ENCODE measurements at regions not wholly inside any gene's neighbourhood (a gene's known extent, or its start where the extent isn't known, plus 50 kb on each side); places are given as distances from the start of the nearest gene placed in this dataset.

GRCh38 chr2:15820927-15821326 lies 119.4 kb upstream of the MYCN start (continued):
- TF ChIP-seq, protein P1, sequence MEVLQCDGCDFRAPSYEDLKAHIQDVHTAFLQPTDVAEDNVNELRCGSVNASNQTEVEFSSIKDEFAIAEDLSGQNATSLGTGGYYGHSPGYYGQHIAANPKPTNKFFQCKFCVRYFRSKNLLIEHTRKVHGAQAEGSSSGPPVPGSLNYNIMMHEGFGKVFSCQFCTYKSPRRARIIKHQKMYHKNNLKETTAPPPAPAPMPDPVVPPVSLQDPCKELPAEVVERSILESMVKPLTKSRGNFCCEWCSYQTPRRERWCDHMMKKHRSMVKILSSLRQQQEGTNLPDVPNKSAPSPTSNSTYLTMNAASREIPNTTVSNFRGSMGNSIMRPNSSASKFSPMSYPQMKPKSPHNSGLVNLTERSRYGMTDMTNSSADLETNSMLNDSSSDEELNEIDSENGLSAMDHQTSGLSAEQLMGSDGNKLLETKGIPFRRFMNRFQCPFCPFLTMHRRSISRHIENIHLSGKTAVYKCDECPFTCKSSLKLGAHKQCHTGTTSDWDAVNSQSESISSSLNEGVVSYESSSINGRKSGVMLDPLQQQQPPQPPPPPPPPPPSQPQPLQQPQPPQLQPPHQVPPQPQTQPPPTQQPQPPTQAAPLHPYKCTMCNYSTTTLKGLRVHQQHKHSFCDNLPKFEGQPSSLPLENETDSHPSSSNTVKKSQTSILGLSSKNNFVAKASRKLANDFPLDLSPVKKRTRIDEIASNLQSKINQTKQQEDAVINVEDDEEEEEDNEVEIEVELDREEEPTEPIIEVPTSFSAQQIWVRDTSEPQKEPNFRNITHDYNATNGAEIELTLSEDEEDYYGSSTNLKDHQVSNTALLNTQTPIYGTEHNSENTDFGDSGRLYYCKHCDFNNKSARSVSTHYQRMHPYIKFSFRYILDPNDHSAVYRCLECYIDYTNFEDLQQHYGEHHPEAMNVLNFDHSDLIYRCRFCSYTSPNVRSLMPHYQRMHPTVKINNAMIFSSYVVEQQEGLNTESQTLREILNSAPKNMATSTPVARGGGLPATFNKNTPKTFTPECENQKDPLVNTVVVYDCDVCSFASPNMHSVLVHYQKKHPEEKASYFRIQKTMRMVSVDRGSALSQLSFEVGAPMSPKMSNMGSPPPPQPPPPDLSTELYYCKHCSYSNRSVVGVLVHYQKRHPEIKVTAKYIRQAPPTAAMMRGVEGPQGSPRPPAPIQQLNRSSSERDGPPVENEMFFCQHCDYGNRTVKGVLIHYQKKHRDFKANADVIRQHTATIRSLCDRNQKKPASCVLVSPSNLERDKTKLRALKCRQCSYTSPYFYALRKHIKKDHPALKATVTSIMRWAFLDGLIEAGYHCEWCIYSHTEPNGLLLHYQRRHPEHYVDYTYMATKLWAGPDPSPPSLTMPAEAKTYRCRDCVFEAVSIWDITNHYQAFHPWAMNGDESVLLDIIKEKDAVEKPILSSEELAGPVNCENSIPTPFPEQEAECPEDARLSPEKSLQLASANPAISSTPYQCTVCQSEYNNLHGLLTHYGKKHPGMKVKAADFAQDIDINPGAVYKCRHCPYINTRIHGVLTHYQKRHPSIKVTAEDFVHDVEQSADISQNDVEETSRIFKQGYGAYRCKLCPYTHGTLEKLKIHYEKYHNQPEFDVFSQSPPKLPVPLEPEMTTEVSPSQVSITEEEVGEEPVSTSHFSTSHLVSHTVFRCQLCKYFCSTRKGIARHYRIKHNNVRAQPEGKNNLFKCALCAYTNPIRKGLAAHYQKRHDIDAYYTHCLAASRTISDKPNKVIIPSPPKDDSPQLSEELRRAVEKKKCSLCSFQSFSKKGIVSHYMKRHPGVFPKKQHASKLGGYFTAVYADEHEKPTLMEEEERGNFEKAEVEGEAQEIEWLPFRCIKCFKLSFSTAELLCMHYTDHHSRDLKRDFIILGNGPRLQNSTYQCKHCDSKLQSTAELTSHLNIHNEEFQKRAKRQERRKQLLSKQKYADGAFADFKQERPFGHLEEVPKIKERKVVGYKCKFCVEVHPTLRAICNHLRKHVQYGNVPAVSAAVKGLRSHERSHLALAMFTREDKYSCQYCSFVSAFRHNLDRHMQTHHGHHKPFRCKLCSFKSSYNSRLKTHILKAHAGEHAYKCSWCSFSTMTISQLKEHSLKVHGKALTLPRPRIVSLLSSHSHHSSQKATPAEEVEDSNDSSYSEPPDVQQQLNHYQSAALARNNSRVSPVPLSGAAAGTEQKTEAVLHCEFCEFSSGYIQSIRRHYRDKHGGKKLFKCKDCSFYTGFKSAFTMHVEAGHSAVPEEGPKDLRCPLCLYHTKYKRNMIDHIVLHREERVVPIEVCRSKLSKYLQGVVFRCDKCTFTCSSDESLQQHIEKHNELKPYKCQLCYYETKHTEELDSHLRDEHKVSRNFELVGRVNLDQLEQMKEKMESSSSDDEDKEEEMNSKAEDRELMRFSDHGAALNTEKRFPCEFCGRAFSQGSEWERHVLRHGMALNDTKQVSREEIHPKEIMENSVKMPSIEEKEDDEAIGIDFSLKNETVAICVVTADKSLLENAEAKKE (CRISPR knock-in tag; IDR thresholded peaks at IDR 0.05) = no peak
- no peak for TF ChIP-seq CREB1 (CRISPR knock-in tag; IDR thresholded peaks at IDR 0.05; ENCODE audit: low read depth)
- no peak for TF ChIP-seq STAT1 (IDR thresholded peaks at IDR 0.05; ENCODE audit: unreplicated experiment)

GRCh38 chr2:15822151-15823044 lies 118.0 kb upstream of the MYCN start:
- no peaks in the 10 kb centered on the region for H3K79me2 ChIP-seq (replicated peaks; ENCODE audit: insufficient read depth)
- TF ChIP-seq, protein P2, sequence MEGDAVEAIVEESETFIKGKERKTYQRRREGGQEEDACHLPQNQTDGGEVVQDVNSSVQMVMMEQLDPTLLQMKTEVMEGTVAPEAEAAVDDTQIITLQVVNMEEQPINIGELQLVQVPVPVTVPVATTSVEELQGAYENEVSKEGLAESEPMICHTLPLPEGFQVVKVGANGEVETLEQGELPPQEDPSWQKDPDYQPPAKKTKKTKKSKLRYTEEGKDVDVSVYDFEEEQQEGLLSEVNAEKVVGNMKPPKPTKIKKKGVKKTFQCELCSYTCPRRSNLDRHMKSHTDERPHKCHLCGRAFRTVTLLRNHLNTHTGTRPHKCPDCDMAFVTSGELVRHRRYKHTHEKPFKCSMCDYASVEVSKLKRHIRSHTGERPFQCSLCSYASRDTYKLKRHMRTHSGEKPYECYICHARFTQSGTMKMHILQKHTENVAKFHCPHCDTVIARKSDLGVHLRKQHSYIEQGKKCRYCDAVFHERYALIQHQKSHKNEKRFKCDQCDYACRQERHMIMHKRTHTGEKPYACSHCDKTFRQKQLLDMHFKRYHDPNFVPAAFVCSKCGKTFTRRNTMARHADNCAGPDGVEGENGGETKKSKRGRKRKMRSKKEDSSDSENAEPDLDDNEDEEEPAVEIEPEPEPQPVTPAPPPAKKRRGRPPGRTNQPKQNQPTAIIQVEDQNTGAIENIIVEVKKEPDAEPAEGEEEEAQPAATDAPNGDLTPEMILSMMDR (conservative IDR thresholded peaks at IDR 0.05; ENCODE audit: low read depth in 2 of 2) = no peak
- Mint-ChIP-seq H3K36me3 (ENCODE audit: low read depth) (no peaks in the 10 kb centered on the region), H3K4me1 (peaks cover 17% of the 10 kb centered on the region), H3K27ac (no peak overlapping the region), H3K9me3 (no peaks in the 10 kb centered on the region; the same call in 2 of the 3 replicates), H3K4me3 (no peak overlapping the region), H3K27me3 (ENCODE audit: insufficient read depth, low read depth, poor library complexity) (peaks cover 11% of the 10 kb centered on the region)
- no peak for DNase-seq (ENCODE audit: low spot score)
- H3K4me3 ChIP-seq = no peak overlapping the region
- H2AFZ ChIP-seq = no peak overlapping the region
- no peak overlapping the region for H3K27ac ChIP-seq (ENCODE audit: low read depth)
- H3K4me1 ChIP-seq (ENCODE audit: insufficient read depth) = no peaks in the 10 kb centered on the region
- H3F3A ChIP-seq (replicated peaks; ENCODE audit: low read depth) = no peaks in the 10 kb centered on the region
- H3K4me2 ChIP-seq = no peak overlapping the region
- no peaks in the 10 kb centered on the region for H3K36me3 ChIP-seq (ENCODE audit: insufficient read depth)
- no peak for ATAC-seq
- H3K27me3 ChIP-seq (ENCODE audit: insufficient read depth) = no peaks in the 10 kb centered on the region
- H4K20me1 ChIP-seq (replicated peaks; ENCODE audit: insufficient read depth) = no peaks in the 10 kb centered on the region
- no peaks in the 10 kb centered on the region for H3K9me2 ChIP-seq (ENCODE audit: insufficient read depth)

Measured in GM23338 (cell line).